Activated naive CD8-positive, alpha-beta T cell treated with anti-CD3 and anti-CD28 coated beads for 36 hours (primary cell): ENCODE measurements at regions not wholly inside any gene's neighbourhood (a gene's known extent, or its start where the extent isn't known, plus 50 kb on each side); places are given as distances from the start of the nearest gene placed in this dataset.
"Not testable (repeated sequence)": the region's sequence is repeated elsewhere in the genome, so short reads cannot be mapped to it uniquely, and the experiment has no call there.

ENCODE experiments used
- DNase-seq: peaks from one replicate; pipeline ENCODE4 v3.0.0; 2021
- H3K27ac Mint-ChIP-seq: one replicate; pipeline ENCODE4 v1.8.0; 2022; ENCODE audit warnings: mild to moderate bottlenecking, moderate library complexity, mixed read lengths
- H3K27me3 Mint-ChIP-seq: one replicate; pipeline ENCODE4 v1.8.0; 2022; ENCODE audit warnings: mild to moderate bottlenecking, mixed read lengths
- H3K36me3 Mint-ChIP-seq: one replicate; pipeline ENCODE4 v1.8.0; 2021; ENCODE audit warnings: mild to moderate bottlenecking, mixed read lengths
- H3K4me1 Mint-ChIP-seq: one replicate; pipeline ENCODE4 v1.8.0; 2021; ENCODE audit warnings: mixed read lengths
- H3K4me3 Mint-ChIP-seq: one replicate; pipeline ENCODE4 v1.8.0; 2022; ENCODE audit warnings: mild to moderate bottlenecking, moderate library complexity, mixed read lengths
- H3K9me3 Mint-ChIP-seq: one replicate; pipeline ENCODE4 v1.8.0; 2022; ENCODE audit warnings: mixed read lengths

GRCh38 chr9:31415164-31415563 is 969.3 kb upstream of the ACO1 start:
- H3K9me3 Mint-ChIP-seq: peaks cover 7% of the 10 kb centered on the region
- H3K4me1 Mint-ChIP-seq: no peaks in the 10 kb centered on the region
- no peaks in the 10 kb centered on the region for H3K27me3 Mint-ChIP-seq
- H3K36me3 Mint-ChIP-seq: no peaks in the 10 kb centered on the region
- no peak overlapping the region for H3K4me3 Mint-ChIP-seq
- DNase-seq: no peak
- H3K27ac Mint-ChIP-seq: no peak overlapping the region

- peaks cover 2% of the 10 kb centered on the region for H3K9me3 Mint-ChIP-seq
- H3K27me3 Mint-ChIP-seq: no peaks in the 10 kb centered on the region
These were observed 966.0 kb upstream of the ACO1 start for GRCh38 chr9:31418419-31418818.

GRCh38 chr9:31443630-31444457 is 940.6 kb upstream of the ACO1 start:
- not testable (repeated sequence) for DNase-seq, H3K36me3 Mint-ChIP-seq, H3K27me3 Mint-ChIP-seq, H3K9me3 Mint-ChIP-seq, H3K4me1 Mint-ChIP-seq, H3K4me3 Mint-ChIP-seq, H3K27ac Mint-ChIP-seq

More at GRCh38 chr9:31418419-31418818, 966.0 kb upstream of the ACO1 start:
- H3K36me3 Mint-ChIP-seq: no peaks in the 10 kb centered on the region
- no peak overlapping the region for H3K27ac Mint-ChIP-seq
- no peak overlapping the region for H3K4me3 Mint-ChIP-seq
- no peak for DNase-seq
- H3K4me1 Mint-ChIP-seq: no peaks in the 10 kb centered on the region

- Mint-ChIP-seq H3K9me3 (no peaks in the 10 kb centered on the region), H3K27ac (peak overlapping the region; percentile 46), H3K4me3 (no peak overlapping the region), H3K4me1 (peaks cover 9% of the 10 kb centered on the region), H3K27me3 (no peaks in the 10 kb centered on the region), H3K36me3 (no peaks in the 10 kb centered on the region)
- DNase-seq: no peak
These were observed 939.1 kb upstream of the ACO1 start for GRCh38 chr9:31445357-31445756.

DNA sequence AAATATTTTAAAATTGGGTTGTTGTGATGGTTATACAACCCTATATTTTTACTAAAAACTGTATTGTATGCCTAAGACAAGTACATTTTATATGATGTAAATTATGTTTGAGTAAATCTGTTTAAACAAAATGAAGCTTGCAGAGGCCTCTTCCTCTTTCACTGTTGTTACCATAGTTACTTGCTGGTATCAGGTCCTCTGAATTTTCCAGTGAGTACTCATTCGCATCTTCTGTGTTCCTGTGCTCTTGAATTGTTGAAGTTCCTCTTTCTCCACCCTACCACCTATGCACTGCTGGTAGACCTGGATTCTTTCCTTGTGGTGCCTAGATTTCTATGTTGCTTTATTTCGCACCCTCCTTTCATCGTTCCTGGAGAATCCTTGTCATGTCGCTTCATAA is 938.5 kb upstream of the ACO1 start:
- DNase-seq: no peak
- H3K4me1 Mint-ChIP-seq: peaks cover 9% of the 10 kb centered on the region
- H3K27me3 Mint-ChIP-seq: no peaks in the 10 kb centered on the region
- H3K27ac Mint-ChIP-seq: no peak overlapping the region
- H3K36me3 Mint-ChIP-seq: no peaks in the 10 kb centered on the region
- no peaks in the 10 kb centered on the region for H3K9me3 Mint-ChIP-seq
- no peak overlapping the region for H3K4me3 Mint-ChIP-seq

DNA sequence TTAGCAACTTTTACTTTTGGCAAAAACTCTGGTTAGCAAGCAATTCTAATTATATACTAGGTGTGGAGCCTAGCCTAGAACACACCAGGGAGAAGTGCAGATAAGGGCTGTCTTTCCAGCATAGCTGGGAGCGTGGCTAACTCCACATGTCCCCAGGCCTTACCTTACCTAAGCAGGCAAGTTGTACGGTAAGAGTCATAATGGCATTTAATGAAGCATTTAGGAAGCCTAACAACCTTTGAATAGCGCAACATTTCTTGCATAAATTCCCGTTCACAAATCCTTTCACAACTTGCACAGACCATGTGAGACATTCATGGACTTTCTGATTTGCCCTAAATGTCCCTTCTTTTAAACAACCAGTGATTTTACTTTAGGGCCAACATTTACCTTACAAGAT is 917.4 kb upstream of the ACO1 start:
- no peak overlapping the region for H3K27ac Mint-ChIP-seq
- peaks cover 14% of the 10 kb centered on the region for H3K9me3 Mint-ChIP-seq
- peaks cover 4% of the 10 kb centered on the region for H3K4me1 Mint-ChIP-seq
- H3K27me3 Mint-ChIP-seq: no peaks in the 10 kb centered on the region
- no peaks in the 10 kb centered on the region for H3K36me3 Mint-ChIP-seq
- H3K4me3 Mint-ChIP-seq: no peak overlapping the region
- DNase-seq: no peak

DNA sequence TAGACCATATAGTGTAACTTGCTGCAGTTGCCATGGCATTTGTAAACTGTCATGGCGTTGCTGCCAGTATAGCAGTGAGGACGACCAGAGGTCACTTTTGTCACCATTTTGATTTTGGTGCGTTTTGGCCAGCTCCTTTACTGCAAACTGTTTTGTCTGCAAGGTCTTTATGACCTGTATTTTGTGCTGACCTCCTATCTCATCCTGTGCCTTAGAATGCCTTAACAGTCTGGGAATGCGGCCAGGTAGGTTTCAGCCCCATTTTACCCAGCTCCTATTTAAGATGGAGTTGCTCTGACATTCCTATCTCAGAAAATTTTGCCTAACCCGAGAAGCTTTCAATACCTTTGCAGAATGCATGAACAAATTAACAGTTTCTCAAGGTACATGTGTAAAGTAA is 914.4 kb upstream of the ACO1 start:
- no peak overlapping the region for H3K27ac Mint-ChIP-seq
- no peaks in the 10 kb centered on the region for H3K36me3 Mint-ChIP-seq
- no peaks in the 10 kb centered on the region for H3K27me3 Mint-ChIP-seq
- no peak overlapping the region for H3K4me3 Mint-ChIP-seq
- peaks cover 8% of the 10 kb centered on the region for H3K9me3 Mint-ChIP-seq
- DNase-seq: no peak
- H3K4me1 Mint-ChIP-seq: peaks cover 5% of the 10 kb centered on the region

GRCh38 chr9:31471010-31471409 is 913.4 kb upstream of the ACO1 start:
- Mint-ChIP-seq H3K9me3 (peaks cover 5% of the 10 kb centered on the region), H3K27ac (no peak overlapping the region), H3K27me3 (no peaks in the 10 kb centered on the region), H3K4me1 (peaks cover 5% of the 10 kb centered on the region), H3K36me3 (no peaks in the 10 kb centered on the region), H3K4me3 (no peak overlapping the region)
- no peak for DNase-seq

DNA sequence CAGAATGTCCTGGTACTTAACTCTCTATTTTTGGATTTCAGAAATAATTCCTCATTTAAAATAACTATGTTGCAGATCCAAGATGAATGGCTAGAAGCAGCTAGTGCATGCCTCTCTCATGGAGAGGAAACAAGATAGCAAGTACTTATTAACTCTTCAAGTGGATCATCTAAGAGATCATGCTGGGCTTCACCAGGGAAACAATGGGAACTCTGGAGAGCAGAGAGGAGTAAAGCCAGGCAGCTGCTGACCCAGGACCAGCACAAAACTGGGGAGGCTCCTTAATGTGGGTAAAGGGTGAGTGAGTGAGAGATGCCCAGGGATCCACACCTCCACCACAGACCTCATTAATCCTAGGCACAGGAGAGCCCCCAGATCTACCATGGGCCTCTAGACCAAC is 897.8 kb upstream of the ACO1 start:
- Mint-ChIP-seq H3K27ac (no peak overlapping the region), H3K36me3 (no peaks in the 10 kb centered on the region), H3K4me3 (no peak overlapping the region), H3K27me3 (no peaks in the 10 kb centered on the region), H3K9me3 (no peaks in the 10 kb centered on the region), H3K4me1 (no peaks in the 10 kb centered on the region)
- no peak for DNase-seq

- Mint-ChIP-seq H3K4me3 (no peak overlapping the region), H3K9me3 (peaks cover 1% of the 10 kb centered on the region), H3K36me3 (peaks cover 1% of the 10 kb centered on the region), H3K27me3 (no peaks in the 10 kb centered on the region), H3K4me1 (no peaks in the 10 kb centered on the region), H3K27ac (no peak overlapping the region)
- DNase-seq: no peak
These were observed 893.8 kb upstream of the ACO1 start for GRCh38 chr9:31490551-31491106.

DNA sequence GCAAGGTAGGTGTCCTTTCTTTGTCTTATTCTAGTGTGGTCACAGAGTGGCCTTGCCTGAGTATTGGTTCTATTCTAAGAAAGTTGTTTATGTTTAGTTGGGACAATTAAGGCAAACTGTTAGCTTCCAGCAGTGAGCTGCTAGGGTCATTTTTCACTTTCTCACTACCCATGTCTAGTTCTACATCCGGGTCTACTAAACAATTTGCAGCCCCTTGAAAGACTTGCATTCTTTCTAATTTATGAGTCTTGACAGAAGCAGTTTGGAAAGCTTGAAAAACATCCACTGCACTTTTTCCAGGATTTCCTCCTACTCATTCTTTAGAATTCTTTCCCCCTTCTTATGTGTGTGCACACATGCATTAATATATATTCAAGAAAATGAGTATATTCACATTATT is 892.2 kb upstream of the ACO1 start:
- Mint-ChIP-seq H3K36me3 (peaks cover 3% of the 10 kb centered on the region), H3K9me3 (peaks cover 9% of the 10 kb centered on the region), H3K4me1 (no peaks in the 10 kb centered on the region), H3K27me3 (no peaks in the 10 kb centered on the region), H3K4me3 (no peak overlapping the region), H3K27ac (no peak overlapping the region)
- no peak for DNase-seq

GRCh38 chr9:31500422-31500821 is 884.0 kb upstream of the ACO1 start:
- Mint-ChIP-seq H3K27me3 (no peaks in the 10 kb centered on the region), H3K4me3 (no peak overlapping the region), H3K4me1 (no peaks in the 10 kb centered on the region), H3K36me3 (peaks cover 5% of the 10 kb centered on the region), H3K27ac (no peak overlapping the region), H3K9me3 (peaks cover 12% of the 10 kb centered on the region)
- DNase-seq: no peak

GRCh38 chr9:31519011-31519410 is 865.4 kb upstream of the ACO1 start:
- peak; percentile 56 for DNase-seq
- Mint-ChIP-seq H3K27me3 (no peaks in the 10 kb centered on the region), H3K36me3 (peaks cover 3% of the 10 kb centered on the region), H3K4me3 (no peak overlapping the region), H3K27ac (no peak overlapping the region), H3K9me3 (peaks cover 9% of the 10 kb centered on the region), H3K4me1 (no peaks in the 10 kb centered on the region)

DNA sequence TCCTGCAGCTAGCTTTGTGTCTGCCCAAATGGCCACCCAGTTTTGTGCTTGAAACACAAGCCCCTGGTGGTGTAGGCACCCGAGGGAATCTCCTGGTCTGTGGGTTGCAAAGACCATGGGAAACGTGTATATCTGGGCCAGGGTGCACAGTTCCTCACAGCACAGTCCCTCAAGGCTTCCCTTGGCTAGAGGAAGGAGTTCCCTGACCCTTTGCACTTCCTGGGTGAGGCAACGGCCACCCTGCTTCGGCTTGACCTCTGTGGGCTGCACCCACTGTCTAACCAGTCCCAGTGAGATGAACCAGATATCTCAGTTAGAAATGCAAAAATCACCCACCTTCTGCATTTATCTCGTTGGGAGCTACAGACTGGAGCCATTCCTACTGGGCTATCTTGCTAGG is 865.0 kb upstream of the ACO1 start:
- no peaks in the 10 kb centered on the region for H3K27me3 Mint-ChIP-seq
- DNase-seq: no peak
- H3K4me1 Mint-ChIP-seq: no peaks in the 10 kb centered on the region
- no peak overlapping the region for H3K4me3 Mint-ChIP-seq
- H3K9me3 Mint-ChIP-seq: peaks cover 6% of the 10 kb centered on the region
- H3K36me3 Mint-ChIP-seq: peaks cover 3% of the 10 kb centered on the region
- no peak overlapping the region for H3K27ac Mint-ChIP-seq

DNA sequence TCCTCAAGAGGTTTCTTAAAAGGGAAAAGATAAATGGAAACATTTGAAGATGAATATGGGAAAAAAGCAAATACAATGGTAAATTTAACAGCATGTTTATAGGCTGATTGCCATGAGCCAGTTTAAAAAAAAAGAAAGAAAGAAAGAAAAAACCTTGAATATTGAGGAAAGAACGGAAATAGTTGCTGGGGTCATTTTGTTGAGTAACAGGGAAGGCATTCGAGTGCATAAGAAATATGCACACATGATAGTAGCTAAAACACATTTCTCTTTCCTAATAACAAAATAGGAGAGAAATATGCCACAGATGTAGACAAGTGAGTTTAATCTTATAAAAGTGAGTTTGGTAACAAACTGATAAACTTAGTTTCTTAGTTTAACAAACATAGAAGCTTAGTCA is 864.6 kb upstream of the ACO1 start:
- H3K27ac Mint-ChIP-seq: no peak overlapping the region
- H3K4me1 Mint-ChIP-seq: no peaks in the 10 kb centered on the region
- no peak overlapping the region for H3K4me3 Mint-ChIP-seq
- peaks cover 3% of the 10 kb centered on the region for H3K36me3 Mint-ChIP-seq
- no peaks in the 10 kb centered on the region for H3K27me3 Mint-ChIP-seq
- no peak for DNase-seq
- peaks cover 6% of the 10 kb centered on the region for H3K9me3 Mint-ChIP-seq
